ENCODE measurements at regions not wholly inside any gene's neighbourhood (a gene's known extent, or its start where the extent isn't known, plus 50 kb on each side); places are given as distances from the start of the nearest gene placed in this dataset.
"Not testable (repeated sequence)": the region's sequence is repeated elsewhere in the genome, so short reads cannot be mapped to it uniquely, and the experiment has no call there.

DNA sequence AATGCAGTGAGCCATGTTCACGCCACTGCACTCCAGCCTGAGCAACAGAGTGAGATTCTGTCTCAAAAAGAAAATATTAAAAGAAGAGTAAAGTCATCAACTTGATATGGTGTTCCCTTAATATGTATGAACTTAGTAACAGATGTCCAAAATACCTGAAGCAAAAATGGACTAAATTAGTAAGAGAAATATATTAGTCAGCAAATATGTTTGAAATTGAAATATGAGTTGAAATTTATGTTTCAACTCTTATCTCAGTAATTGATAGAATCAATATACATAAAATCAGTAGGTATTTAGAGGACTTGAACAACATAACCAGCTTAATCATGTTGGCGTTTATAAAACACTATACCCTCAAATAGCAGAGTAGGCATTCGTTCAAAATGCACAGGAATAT lies 668.5 kb downstream of the ISL1 start:
- in situ Hi-C loops (cut with MboI; ENCODE audit: low pct_unique_long_range_greater_than_20kb in 2 of 9, low sequenced_read_pairs in 9 of 9, unreplicated experiment in 9 of 9): no loop called here

DNA sequence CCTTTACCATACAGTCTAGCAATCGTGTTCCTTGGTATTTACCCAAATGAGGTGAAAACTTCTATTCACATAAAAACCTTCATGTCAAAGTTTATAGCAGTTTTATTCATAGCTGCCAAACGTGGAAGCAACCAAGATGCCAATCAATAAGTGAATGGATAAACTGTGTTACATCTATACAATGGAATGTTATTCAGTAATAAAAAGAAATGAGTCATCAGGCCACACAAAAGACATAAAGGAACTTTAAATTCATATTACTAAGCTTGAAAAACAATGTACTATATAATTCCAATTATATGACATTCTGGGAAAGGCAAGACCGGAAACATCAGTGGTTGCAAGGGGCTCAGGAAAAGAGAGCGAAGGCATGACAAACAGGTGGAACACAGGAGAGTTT lies 679.9 kb downstream of the ISL1 start:
- in situ Hi-C loops (cut with MboI; ENCODE audit: low pct_unique_long_range_greater_than_20kb in 2 of 9, low sequenced_read_pairs in 9 of 9, unreplicated experiment in 9 of 9): no loop called here
- H3K4me3 ChIP-seq: no peak overlapping the region
- WGBS, 10 experiments: 13 to 100% (median 76%) methylated on average over 1 to 4 of the region's 4 CpGs
- no peak for ATAC-seq (replicated peaks in 6 of 8)
- no peak overlapping the region for H3K27ac ChIP-seq
- no peaks in the 10 kb centered on the region for H3K4me1 ChIP-seq (replicated peaks in 1 of 2)

More for the DNA sequence above, 668.5 kb downstream of the ISL1 start:
- Histone ChIP-seq H3K4me3 (no peak overlapping the region), H3K27ac (no peak overlapping the region), H3K4me1 (replicated peaks in 1 of 2) (no peaks in the 10 kb centered on the region)
- no peak for ATAC-seq (replicated peaks in 6 of 8)
- 0 to 100% (median 91%) methylated on average over 1 to 3 of the region's 3 CpGs for WGBS, 10 experiments

DNA sequence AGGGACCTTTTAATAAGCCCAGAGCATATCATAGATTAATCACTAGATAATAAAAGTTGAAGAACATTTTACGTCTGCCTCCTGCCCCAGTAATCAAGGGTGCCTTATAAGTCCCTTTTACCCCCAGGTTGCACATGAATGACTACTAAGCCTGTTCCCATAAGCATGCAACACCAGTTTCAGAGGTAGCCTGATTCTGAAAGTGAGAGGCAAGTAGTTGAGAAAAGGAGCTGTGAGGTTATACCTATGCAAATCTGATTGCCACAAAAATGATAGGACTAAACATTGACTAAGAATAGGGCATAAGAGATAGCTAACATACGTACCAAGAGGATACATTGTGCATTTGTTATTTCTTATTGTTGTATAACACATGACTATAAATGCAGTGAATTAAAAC lies 681.9 kb downstream of the ISL1 start:
- no peak overlapping the region for H3K4me3 ChIP-seq
- WGBS, 10 experiments: 7 to 100% (median 89%) methylated on average over 1 to 2 of the region's 2 CpGs; no CpG with 5 or more reads in 2 of the 10 experiments
- H3K27ac ChIP-seq: no peak overlapping the region
- no peaks in the 10 kb centered on the region for H3K4me1 ChIP-seq (replicated peaks in 1 of 2)
- in situ Hi-C loops (cut with MboI; ENCODE audit: low pct_unique_long_range_greater_than_20kb in 2 of 9, low sequenced_read_pairs in 9 of 9, unreplicated experiment in 9 of 9): no loop called here
- no peak for ATAC-seq (replicated peaks in 6 of 8)

DNA sequence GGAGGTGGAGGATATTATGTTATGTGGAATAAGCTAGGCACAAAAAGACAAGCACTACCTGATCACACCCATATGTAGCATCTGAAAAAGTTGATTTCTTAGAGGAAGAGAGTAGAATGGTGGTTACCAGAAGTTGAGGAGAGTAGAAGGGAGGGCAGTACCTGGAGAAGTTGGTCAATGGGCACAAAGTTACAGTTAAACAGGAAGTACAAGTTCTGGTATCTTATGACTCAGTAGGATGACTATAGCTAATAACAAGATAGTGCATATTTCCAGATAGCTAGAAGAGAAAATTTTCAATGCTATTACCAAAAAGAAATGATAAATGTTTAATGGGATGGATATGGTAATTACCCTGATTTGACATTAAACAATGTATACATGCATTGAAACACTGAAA lies 686.7 kb downstream of the ISL1 start:
- in situ Hi-C loops (cut with MboI; ENCODE audit: low pct_unique_long_range_greater_than_20kb in 2 of 9, low sequenced_read_pairs in 9 of 9, unreplicated experiment in 9 of 9): no loop called here
- no peak overlapping the region for H3K4me3 ChIP-seq
- no peaks in the 10 kb centered on the region for H3K4me1 ChIP-seq (replicated peaks in 1 of 2)
- H3K27ac ChIP-seq: no peak overlapping the region
- no peak for ATAC-seq (replicated peaks in 6 of 8)

DNA sequence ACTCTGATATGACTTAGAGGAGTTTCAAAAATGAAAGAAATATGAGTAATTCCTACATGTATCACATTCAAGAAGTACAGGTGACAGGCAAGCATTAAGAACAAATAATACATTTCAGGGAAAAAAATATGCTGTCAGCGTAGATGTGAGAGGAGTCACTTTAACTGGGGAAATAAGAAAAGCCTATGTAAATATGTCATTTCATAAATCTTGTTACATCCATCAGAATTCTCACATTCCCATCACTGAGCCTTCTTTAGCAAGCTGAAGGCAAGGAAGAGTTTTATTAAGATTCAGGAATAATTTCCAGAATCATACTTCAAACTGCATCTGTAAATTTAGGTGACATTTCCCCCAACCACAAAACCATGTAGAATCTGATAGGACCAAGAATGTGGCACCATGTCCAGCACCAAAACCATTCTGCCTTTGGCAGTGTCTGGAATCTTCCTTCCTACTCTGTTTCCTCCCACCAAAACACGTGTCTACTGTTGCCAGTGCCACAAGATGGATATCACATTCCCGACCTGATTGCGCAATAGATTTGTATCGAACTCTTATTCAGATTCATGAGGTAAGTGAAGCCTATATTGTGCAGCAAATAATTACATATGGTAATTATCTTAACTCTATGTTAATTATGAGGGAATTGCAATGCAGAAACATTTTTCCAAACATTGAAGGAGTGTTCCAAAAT lies 690.9 kb downstream of the ISL1 start:
- WGBS, 10 experiments: 0 to 100% (median 81%) methylated on average over 1 to 5 of the region's 5 CpGs

DNA sequence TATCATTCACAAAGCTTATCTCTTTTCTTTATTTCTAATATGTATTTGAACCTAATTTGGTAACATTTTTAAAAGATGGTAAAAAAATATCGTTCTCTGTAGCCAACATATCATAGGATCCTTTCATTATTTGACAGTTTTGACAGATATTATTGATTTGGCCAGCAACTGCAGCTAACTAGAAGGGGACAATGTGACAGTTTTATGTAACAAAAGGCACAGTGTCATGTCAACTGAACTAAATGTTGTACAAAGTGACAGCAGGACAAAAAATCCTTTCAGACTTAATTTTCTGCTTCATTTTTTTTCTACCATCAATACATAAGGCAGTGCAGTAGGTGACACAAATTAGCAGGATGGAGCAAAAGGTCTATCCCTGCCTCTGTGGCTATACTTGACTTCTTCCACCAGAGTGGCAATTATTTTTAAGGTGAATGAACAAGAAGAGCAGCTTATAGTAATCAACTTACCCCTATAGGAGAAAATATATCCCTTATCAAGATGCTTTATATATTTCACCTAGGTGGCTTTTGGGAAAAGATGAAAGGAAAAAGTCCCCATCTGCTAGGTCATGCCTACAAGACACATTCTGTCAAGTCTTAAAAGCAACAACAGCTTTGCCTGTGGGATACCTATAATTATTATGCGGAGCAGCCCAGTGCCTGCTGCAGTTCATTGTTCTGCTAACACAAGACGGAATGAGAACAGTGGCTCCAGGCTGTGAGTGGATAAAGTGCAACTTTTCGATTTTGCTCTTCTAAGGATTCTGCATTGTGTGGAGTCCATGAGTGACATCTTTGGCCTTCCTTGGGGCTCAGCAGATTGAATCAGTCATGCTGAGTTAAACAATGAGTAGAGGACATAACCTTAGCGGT lies 694.9 kb downstream of the ISL1 start:
- peaks cover 4 to 15% of the 10 kb centered on the region in 2 donors for H3K4me1 ChIP-seq (replicated peaks in 1 of 2)
- H3K27ac ChIP-seq: no peak overlapping the region
- ATAC-seq (replicated peaks in 6 of 8): peak in 4 of 8 experiments; percentile 53 to 62 (median 60)
- H3K4me3 ChIP-seq: no peak overlapping the region
- in situ Hi-C loops (cut with MboI; ENCODE audit: low pct_unique_long_range_greater_than_20kb in 2 of 9, low sequenced_read_pairs in 9 of 9, unreplicated experiment in 9 of 9): no loop called here
- WGBS, 10 experiments: 0 to 30% (median 3%) methylated on average over 1 to 5 of the region's 5 CpGs

More for the DNA sequence above, 690.9 kb downstream of the ISL1 start:
- Histone ChIP-seq H3K4me3 (no peak overlapping the region), H3K4me1 (replicated peaks in 1 of 2) (peaks cover 4 to 15% of the 10 kb centered on the region in 2 donors), H3K27ac (no peak overlapping the region)
- in situ Hi-C loops (cut with MboI; ENCODE audit: low pct_unique_long_range_greater_than_20kb in 2 of 9, low sequenced_read_pairs in 9 of 9, unreplicated experiment in 9 of 9): no loop called here
- ATAC-seq (replicated peaks in 6 of 8): no peak

DNA sequence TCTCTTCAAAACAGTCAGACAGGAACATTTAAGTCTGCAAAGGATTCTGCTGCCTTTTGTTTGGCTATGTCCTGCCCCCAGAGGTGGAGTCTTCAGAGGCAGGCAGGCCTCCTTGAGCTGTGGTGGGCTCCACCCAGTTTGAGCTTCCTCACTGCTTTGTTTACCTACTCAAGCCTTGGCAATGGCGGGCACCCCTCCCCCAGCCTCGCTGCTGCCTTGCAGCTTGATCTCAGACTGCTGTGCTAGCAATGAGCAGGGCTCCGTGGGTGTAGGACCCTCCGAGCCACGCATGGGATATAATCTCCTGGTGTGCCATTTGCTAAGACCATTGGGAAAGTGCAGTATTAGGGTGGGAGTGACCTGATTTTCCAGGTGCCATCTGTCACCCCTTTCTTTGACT lies 685.4 kb upstream of the ITGA1 start:
- in situ Hi-C loops (cut with MboI; ENCODE audit: low pct_unique_long_range_greater_than_20kb in 2 of 9, low sequenced_read_pairs in 9 of 9, unreplicated experiment in 9 of 9); H3K27ac ChIP-seq; ATAC-seq (replicated peaks in 6 of 8); H3K4me1 ChIP-seq (replicated peaks in 1 of 2); H3K4me3 ChIP-seq: not testable (repeated sequence)
- 8 to 92% (median 88%) methylated on average over 2 to 4 of the region's 5 CpGs; no CpG with 5 or more reads in 6 of the 10 experiments for WGBS, 10 experiments

DNA sequence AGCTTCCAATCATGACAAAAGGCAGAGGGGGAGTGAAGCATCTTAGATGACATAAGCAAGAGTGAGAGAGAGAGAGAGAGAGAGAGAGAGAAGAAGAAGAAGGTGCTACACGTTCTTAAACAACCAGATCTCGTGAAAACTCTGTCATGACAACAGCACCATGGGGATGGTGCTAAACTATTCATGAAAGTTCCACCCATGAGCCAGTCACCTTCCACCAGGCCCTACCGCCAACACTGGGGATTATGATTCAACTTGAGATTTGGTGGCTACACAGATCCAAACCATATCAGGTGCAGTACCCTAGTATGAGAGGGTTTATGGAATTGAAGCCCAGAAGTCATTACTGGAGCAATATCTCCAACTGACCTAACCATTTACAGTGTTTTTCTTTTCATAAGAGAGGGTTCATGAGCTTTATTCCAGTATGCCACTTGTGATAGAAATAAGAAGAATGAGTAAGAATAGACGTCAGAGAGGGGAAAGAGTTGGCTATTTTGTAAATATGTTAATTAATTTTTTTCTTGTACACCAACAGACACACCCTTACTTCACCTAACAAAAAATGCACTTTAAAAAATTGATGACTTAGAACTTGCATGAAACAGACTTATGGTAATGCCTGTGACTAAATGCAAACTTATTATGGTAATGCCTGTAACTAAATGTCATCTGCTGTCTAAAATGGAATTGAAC lies 680.4 kb upstream of the ITGA1 start:
- peak in 3 of 8 experiments; percentile 88 to 93 (median 88) for ATAC-seq (replicated peaks in 6 of 8)
- Histone ChIP-seq H3K4me3 (no peak overlapping the region), H3K4me1 (replicated peaks in 1 of 2) (no peaks in the 10 kb centered on the region), H3K27ac (no peak overlapping the region)
- in situ Hi-C loops (cut with MboI; ENCODE audit: low pct_unique_long_range_greater_than_20kb in 2 of 9, low sequenced_read_pairs in 9 of 9, unreplicated experiment in 9 of 9): no loop called here
- 0 to 91% (median 53%) methylated on average over 1 to 4 of the region's 4 CpGs; no CpG with 5 or more reads in 2 of the 10 experiments for WGBS, 10 experiments

DNA sequence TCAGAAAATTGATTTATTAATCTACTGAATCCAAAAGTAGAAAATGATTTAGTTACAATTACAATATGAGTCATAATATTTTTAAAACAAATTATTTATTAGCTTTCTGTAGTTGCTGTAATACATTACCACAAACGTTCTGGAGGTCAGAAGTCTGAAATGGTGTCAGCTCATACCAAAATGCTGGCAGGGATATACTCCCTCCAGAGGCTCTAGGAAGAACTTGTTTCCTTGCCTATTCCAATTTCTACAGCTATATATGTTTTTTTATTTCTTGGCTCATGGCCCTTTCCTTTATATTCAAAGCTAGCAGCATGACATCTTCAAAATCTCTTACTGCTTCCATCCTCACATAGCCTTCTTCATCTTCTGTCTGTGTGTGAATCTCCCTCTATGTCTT lies 667.9 kb upstream of the ITGA1 start:
- in situ Hi-C loops (cut with MboI; ENCODE audit: low pct_unique_long_range_greater_than_20kb in 2 of 9, low sequenced_read_pairs in 9 of 9, unreplicated experiment in 9 of 9): no loop called here
- no peak for ATAC-seq (replicated peaks in 6 of 8)
- no peak overlapping the region for H3K4me3 ChIP-seq
- H3K27ac ChIP-seq: no peak overlapping the region
- 0 to 56% (median 21%) methylated on average over 1 of the region's 1 CpG; no CpG with 5 or more reads in 2 of the 10 experiments for WGBS, 10 experiments
- no peaks in the 10 kb centered on the region for H3K4me1 ChIP-seq (replicated peaks in 1 of 2)

DNA sequence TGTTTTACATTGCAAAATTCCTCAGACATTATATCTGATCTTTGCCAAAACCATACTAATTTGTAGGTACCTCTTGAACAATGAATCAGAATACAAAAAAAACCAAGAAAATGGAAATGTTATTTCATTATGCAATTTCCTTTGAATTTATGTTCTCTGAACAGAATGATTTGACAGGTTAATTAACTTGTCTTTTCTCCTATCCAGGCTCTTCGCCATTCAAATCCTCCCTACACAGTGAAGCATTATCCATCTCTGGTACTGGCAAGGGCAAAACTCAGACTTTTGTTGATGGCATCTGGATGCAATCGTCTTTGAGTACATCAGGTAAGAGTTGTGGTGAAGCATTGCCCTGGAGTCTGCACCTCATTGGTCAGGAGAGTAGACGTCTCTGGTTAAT lies 655.7 kb upstream of the ITGA1 start:
- H3K4me3 ChIP-seq: no peak overlapping the region
- in situ Hi-C loops (cut with MboI; ENCODE audit: low pct_unique_long_range_greater_than_20kb in 2 of 9, low sequenced_read_pairs in 9 of 9, unreplicated experiment in 9 of 9): no loop called here
- WGBS, 10 experiments: 0 to 100% (median 71%) methylated on average over 1 to 3 of the region's 3 CpGs; no CpG with 5 or more reads in 1 of the 10 experiments

DNA sequence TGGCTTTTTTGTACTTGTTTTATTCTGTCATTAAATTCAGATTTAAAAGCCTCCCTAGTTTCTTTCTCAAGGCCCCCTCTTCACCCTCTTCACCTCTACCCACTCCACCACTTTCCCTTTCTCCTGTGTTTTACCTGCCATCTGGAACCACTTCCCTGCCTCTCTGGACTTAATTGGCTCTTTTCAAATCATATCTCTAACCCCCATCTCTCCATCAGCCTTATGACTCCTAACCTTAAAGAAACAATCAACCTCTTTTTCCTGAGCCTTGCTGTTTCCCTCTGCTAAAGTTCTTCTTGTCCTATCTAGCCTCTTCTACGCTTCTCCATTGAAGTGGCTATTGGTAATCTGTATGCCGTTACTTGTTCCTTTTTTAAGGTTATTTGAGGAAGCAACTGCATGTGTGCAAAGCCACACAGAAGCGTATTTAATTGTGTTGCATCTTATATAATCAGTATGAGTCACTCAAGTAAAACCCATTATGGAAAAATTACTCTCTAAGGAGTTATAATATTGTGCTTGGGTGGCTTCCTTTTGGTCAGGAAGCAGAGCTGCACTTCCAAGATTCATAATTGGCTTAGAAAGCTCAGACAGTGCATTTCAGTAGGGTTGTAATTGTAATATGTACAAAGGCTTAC lies 653.6 kb upstream of the ITGA1 start:
- in situ Hi-C loops (cut with MboI; ENCODE audit: low pct_unique_long_range_greater_than_20kb in 2 of 9, low sequenced_read_pairs in 9 of 9, unreplicated experiment in 9 of 9): no loop called here
- WGBS, 10 experiments: 5 to 100% (median 93%) methylated on average over 1 to 3 of the region's 3 CpGs
- Histone ChIP-seq H3K4me1 (replicated peaks in 1 of 2) (no peaks in the 10 kb centered on the region), H3K4me3 (no peak overlapping the region), H3K27ac (no peak overlapping the region)
- ATAC-seq (replicated peaks in 6 of 8): peak in 1 of 8 experiments; percentile 45

More for the DNA sequence above, 655.7 kb upstream of the ITGA1 start:
- H3K27ac ChIP-seq: no peak overlapping the region
- H3K4me1 ChIP-seq (replicated peaks in 1 of 2): no peaks in the 10 kb centered on the region
- no peak for ATAC-seq (replicated peaks in 6 of 8)

DNA sequence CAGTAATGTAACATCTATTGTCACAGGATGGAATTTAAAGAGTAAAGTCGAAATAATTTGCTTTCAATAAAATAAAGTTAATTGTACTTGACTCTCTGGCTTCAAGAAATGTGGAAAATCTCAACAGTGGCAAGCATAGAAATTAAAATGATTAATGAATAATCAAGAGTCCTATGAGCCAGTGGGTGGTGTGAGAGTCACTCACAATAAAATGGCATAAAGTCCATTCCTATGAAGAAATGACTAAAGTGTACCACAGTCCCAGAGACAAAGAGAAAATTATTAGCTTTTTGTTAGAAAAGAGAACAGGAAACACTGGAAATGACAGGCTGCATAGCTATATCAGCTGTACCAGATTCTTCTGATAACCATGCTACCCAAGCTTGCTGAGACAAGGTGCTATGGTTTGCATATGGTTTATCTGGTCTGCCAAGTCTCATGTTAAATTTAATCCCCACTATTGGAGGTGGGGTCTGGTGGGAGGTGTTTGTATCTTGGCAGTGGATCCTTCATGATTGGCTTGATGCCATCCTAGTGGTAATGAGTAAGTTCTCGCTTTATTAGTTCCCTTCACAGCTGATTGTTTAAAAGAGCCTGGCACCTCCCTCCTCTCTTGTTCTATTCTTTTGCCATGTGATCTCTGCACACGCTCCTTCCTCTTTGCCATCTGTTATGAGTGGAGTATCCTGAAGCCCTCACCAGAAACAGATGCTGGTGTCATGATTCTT lies 647.7 kb upstream of the ITGA1 start:
- no peak for ATAC-seq (replicated peaks in 6 of 8)
- 0 to 100% (median 69%) methylated on average over 1 to 3 of the region's 3 CpGs for WGBS, 10 experiments
- no peak overlapping the region for H3K4me3 ChIP-seq
- H3K27ac ChIP-seq: no peak overlapping the region
- no peaks in the 10 kb centered on the region for H3K4me1 ChIP-seq (replicated peaks in 1 of 2)
- in situ Hi-C loops (cut with MboI; ENCODE audit: low pct_unique_long_range_greater_than_20kb in 2 of 9, low sequenced_read_pairs in 9 of 9, unreplicated experiment in 9 of 9): no loop called here

Data from motor neuron (in vitro differentiated cells).